Keratinocyte (primary cell): ENCODE measurements at regions not wholly inside any gene's neighbourhood (a gene's known extent, or its start where the extent isn't known, plus 50 kb on each side); places are given as distances from the start of the nearest gene placed in this dataset.

Source experiments
- EZH2 ChIP-seq: IDR thresholded peaks from one replicate; pipeline ENCODE4 v1.6.1; 2012; ENCODE audit warnings: inconsistent platforms, mild to moderate bottlenecking, low read length, moderate library complexity
- TF ChIP-seq, protein P1 (sequence below), 3 experiments: IDR thresholded peaks in 1 of 3; conservative IDR thresholded peaks in 1 of 3; optimal IDR thresholded peaks in 1 of 3; 2 replicates in 2 of 3; 3 replicates in 1 of 3; pipeline versions ENCODE3 to v1.5.1; 2011; ENCODE audit warnings: low read length in 3 of 3, mild to moderate bottlenecking in 3 of 3, moderate library complexity in 2 of 3, control low read depth in 1 of 3, inconsistent platforms in 1 of 3; ENCODE audit not compliant: insufficient read depth in 2 of 3; ENCODE audit errors: extremely low read depth in 1 of 3

GRCh38 chr14:83883732-83884131, 1646.2 kb upstream of the FLRT2 start:
- TF ChIP-seq, protein P1, sequence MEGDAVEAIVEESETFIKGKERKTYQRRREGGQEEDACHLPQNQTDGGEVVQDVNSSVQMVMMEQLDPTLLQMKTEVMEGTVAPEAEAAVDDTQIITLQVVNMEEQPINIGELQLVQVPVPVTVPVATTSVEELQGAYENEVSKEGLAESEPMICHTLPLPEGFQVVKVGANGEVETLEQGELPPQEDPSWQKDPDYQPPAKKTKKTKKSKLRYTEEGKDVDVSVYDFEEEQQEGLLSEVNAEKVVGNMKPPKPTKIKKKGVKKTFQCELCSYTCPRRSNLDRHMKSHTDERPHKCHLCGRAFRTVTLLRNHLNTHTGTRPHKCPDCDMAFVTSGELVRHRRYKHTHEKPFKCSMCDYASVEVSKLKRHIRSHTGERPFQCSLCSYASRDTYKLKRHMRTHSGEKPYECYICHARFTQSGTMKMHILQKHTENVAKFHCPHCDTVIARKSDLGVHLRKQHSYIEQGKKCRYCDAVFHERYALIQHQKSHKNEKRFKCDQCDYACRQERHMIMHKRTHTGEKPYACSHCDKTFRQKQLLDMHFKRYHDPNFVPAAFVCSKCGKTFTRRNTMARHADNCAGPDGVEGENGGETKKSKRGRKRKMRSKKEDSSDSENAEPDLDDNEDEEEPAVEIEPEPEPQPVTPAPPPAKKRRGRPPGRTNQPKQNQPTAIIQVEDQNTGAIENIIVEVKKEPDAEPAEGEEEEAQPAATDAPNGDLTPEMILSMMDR (optimal IDR thresholded peaks at IDR 0.05 in 1 of 3, IDR thresholded peaks at IDR 0.05 in 1 of 3, conservative IDR thresholded peaks at IDR 0.05 in 1 of 3; ENCODE audit: extremely low read depth in 1 of 3, insufficient read depth in 2 of 3, low read length in 3 of 3): no peak
- no peak for TF ChIP-seq EZH2
